ENCODE measurements at regions not wholly inside any gene's neighbourhood (a gene's known extent, or its start where the extent isn't known, plus 50 kb on each side); places are given as distances from the start of the nearest gene placed in this dataset.
A peak's percentile ranks its signal among the peaks of the same experiment; 100 is the strongest.

DNA sequence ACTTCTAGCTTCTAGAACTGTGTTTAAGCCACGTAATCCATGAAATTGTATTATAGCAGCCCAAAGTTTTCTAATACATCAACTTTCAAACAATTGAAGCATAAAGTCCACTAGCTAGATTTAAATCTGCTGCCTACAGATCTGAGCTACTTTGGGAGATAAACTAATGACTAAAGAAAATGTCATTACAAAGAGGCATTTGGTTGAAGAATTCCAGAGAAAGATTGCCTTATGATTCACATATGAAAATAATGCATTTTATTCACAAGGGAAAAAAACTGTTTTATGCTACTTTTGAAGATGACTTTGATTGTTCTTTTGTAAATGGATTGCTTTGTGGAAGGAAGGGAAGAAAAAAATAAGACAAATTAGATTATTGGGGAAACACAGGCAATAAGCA lies 124.1 kb upstream of the SLIT2 start:
- DNase-seq (no peak), ATAC-seq (no peak)
- intact Hi-C loops (cut with DNase I) = no loop called here

DNA sequence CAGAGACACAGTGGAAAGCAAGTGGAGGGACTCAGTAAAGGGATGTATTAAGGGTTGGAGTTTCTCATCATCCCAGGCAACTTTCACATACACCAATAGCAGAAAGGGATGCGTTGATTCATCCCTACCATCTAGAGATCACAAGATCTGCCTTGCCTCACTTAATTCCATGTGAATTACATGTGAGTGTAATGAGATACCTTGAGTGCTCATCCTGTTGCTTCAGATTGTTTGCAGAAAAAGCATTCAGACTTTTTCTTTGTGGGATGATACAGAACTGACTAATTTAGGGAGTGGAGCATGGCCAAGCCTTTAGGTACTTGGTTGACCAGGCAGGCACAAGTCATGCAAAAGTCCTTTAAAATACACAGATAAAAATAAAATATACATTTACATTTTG lies 124.8 kb upstream of the SLIT2 start:
- no peak for DNase-seq
- intact Hi-C loops (cut with DNase I) = no loop called here
- no peak for ATAC-seq

DNA sequence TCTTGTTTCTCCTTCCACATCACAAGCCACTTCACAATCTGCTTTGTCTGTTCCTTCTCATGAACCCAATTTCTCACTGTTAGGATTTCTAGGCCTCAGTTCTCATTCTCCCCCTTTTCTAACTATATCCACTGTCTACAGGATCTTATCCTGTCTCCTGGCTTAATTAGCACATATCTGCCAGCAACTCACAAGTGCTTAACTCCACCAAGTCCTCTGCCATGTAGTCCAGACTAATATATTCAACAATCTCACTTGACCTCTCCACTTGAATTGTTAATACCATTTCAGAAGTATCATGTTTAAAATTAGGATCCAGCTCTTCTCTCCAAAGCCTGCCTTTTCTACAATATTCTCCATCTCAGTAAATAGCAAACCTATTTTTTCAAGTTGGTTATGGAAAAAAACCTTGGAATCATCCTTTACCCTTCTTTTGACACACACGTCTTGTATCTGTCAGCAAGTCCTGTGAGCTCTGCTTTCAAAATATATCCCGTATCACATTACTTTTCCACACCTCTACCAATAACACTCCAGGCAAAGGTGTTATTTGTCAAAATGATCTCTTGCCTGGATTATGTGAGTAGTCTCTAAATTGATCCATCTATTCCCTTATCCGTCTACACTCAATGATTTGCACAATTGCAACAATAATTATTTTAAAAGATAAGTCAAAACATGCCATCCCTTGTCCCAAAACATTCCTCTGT lies 127.2 kb upstream of the SLIT2 start:
- intact Hi-C loops (cut with DNase I) = no loop called here
- DNase-seq (no peak), ATAC-seq (peak; percentile 73 to 78)

DNA sequence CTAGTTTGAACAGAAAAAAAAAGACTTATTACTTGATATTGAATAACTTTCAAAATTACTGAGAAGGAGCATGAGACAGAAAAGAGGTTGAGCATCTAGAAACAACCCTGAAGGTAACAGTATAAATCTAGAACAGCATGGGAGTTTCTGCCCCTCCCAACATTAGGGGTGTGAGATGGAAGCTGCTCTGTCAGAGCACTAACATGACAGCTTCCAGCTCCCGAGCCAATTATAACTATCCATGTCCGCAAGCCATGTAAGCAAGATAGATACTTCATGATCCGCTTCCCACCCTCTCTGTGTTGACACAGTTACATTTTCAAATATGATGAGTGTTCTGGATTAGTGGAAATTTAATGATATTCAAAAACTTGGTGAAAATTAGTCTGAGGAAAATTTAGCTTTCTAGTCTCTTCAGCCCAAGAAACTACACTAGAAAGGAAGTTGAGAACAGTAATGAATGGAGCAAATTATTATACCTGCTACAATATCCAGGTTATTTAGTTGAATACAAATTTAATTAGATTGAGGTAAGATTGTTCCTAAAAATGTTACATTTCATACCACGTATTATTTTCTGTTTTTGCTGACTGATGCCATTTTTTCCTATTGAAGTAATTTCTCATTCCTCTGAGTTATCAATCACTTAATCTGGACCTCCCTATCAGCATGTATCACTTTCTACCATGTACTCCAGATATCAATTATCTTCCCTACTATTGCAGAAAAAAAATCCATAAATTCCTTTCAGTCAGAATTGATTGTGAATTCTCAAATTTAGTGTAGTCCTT lies 129.3 kb upstream of the SLIT2 start:
- intact Hi-C loops (cut with DNase I) = no loop called here
- ATAC-seq = peak in 1 of 2 donors; percentile 59
- DNase-seq = no peak

DNA sequence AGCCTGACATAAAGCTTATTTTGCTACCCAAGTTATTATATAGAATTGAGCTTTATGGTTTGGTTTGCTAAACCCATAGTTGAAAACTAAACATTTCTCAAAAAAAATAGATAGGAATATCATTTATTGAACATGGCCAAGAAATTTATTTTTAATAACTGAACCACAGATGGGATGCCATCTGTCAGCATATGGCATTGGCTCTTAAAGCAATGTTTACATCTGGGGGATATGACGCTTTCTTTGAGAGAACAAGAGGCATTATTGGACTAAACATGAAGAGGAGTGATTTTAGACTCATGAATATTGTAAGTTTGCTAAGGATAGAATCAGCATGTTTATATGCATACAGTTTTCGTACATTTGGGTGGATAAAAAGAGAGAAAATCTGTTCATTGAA lies 132.6 kb upstream of the SLIT2 start:
- no peak for ATAC-seq
- intact Hi-C loops (cut with DNase I) = no loop called here
- no peak for DNase-seq

DNA sequence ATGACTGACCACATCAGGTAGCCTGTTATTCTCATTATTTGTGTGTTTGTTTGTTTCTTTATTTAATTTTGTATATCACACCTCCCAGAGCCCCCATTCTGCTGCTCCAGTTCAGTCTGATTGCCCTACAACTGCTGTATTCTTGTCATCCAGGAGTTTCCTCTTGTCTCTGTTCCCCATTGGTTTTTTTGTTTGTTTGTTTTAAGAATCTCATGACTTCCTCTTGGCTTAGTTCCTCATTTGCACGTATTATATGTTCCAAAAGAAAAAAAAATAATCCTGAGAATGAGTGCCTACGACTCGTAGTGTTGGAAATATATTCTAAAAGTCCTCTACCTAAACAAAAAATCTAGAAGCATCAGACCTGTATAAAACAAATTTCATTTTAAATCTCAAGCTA lies 142.3 kb upstream of the SLIT2 start:
- DNase-seq (no peak), ATAC-seq (no peak)
- intact Hi-C loops (cut with DNase I) = no loop called here

DNA sequence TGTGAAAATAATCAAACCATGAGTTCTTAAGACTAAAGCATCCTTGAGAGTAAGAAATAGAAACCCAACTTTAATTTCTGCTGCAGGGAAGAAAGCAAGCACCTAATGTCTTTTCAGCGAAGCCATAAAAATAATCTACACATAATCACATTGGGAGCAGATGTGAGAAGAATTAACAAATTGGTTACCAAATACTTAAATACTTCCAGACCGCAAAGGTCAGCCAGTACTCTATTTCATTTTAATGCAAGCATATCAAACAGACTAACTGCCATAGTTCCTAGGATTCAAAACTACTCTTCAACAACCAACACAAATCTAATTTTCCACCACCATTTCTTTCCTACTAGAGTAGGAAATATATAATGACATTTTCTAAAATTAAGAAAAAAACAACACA lies 144.8 kb upstream of the SLIT2 start:
- ATAC-seq (no peak), DNase-seq (no peak)
- intact Hi-C loops (cut with DNase I) = no loop called here

DNA sequence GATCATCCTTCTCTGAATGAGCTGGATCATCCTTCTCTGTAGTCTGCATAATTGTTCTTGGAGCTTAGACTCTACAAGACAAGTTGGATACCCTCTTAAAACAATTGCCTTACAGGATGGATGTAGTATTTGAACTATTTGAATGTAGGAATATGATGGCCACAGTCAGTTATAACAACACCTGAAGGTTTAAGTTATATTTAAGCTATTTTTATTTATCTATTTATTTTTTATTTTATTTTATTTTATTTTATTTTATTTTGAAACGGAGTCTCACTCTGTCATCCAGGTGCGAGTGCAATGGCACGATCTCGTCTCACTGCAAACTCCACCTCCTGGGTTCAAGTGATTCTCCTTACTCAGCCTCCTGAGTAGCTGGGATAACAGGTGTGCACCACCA lies 149.9 kb upstream of the SLIT2 start:
- ATAC-seq (no peak), DNase-seq (no peak)
- intact Hi-C loops (cut with DNase I) = no loop called here

DNA sequence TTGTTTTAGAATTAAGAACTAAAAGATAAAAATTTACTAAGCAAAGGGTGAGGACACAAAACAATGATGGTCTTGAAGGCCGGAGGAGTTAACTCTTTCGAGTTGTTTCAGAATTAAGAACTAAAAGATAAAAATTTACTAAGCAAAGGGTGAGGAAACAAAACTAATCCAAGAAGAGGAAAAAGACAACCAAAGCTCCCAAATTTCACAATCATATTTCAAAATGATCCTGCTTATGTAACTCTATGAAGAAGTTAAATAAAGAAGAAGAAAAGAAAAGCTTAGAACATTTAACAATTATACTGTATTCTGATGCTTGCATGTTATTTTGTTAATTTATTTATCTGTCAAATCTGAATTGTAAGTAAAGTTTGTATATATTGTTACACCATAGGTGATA lies 154.8 kb upstream of the SLIT2 start:
- ATAC-seq (no peak), DNase-seq (no peak)
- intact Hi-C loops (cut with DNase I) = no loop called here

DNA sequence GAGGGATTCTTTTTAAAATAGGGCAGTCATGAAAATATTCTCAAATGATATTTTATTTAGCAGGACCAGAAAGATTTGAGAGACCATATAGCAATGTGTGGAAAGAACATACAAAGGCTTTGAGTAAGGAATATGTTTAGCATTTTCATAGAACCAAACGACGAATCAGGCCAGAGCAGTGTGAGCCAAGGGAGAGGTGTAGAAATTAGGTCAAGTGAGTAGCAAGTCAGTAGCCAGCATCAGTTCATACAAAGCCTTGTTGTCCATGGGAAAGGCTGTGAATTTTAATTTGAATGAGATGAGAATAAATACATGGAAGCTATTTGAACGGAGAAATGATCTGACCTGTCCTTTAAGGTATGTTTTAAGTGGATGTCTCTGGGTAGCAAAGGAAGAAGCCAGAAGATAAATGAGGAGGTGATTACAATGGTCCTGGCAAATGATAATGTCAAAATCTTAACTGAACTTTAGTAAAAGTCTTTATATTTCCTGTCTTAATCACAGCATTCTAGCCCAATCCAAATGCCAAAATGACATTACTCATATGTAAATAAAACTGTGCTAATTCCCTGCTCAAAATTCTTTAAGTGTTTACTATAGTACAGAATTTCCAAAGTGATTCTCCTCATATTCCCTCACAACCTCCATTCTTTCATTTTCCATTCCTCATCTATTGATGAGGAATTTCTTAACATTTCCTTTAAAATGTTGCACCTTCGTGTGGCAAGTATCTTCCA lies 155.7 kb upstream of the SLIT2 start:
- no peak for ATAC-seq
- no peak for DNase-seq
- intact Hi-C loops (cut with DNase I) = no loop called here

DNA sequence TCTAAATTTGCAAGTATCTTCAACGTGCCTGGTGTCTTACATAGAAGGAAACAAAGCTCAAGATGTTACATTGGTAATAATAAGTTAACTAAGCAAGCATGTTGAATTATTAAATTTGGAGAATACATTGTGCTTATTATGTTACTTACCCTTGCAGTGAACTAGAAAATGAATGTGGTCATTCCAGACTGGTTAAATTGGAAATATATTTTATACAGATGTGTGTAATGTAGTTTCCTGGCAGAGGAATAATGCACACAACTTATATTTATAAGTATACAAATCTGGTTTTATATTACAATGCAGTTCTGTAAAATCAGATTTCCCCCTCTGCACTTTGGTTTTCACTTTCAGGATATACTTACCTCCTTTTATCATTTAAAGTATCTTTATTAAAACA lies 159.9 kb upstream of the SLIT2 start:
- intact Hi-C loops (cut with DNase I) = no loop called here
- ATAC-seq = no peak

DNA sequence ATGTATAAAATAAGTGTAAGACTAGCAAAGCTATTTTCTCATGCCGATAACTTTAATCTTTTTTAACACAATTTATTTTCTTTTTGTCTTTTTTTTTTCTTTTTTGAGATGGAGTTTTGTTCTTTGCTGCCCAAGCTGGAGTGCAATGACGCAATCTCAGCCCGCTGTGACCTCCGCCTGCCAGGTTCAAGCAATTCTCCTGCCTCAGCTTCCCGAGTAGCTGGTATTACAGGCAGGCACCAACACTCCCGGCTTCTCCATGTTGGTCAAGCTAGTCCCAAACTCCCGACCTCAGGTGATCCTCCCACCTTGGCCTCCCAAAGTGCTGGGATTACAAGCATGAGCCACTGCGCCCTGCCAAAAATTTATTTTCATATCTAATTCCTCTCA lies 164.2 kb upstream of the SLIT2 start:
- intact Hi-C loops (cut with DNase I) = no loop called here
- DNase-seq (no peak), ATAC-seq (peak in 1 of 2 donors; percentile 29)

More for the DNA sequence above, 159.9 kb upstream of the SLIT2 start:
- no peak for DNase-seq

DNA sequence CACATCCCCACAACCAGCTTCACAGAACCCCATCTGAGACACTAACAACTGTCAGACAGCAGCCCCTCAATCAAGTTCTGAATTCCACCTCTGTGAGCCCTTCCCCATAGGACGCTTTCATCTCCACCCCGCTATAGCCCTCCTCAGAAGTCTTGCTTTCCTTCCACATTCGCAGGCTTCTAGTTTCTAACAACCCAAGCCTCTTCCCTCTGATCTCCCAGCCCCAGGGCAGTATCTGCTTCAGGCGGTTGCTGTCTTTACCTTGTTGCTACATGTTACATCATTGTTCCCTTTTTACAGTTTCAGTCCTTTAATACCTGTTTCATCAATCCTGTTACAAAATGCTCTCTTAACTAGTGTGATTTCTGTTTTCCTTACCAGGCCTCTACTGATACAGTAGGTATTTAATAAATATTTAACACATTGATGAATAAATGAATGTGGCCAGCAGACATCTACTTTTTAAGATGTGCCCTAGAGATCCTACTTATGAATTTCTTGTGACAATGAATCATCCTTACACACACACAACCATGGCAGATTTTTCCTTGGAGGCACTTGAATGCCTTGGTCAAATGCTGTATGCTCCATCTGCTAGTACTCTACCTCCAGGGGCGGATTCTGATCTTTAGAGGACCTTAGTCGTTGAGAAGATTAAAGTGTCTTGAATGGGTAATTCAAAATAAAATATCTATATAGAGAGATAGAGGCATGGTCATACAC lies 164.7 kb upstream of the SLIT2 start:
- DNase-seq (no peak), ATAC-seq (peak in 1 of 2 donors; percentile 14)

DNA sequence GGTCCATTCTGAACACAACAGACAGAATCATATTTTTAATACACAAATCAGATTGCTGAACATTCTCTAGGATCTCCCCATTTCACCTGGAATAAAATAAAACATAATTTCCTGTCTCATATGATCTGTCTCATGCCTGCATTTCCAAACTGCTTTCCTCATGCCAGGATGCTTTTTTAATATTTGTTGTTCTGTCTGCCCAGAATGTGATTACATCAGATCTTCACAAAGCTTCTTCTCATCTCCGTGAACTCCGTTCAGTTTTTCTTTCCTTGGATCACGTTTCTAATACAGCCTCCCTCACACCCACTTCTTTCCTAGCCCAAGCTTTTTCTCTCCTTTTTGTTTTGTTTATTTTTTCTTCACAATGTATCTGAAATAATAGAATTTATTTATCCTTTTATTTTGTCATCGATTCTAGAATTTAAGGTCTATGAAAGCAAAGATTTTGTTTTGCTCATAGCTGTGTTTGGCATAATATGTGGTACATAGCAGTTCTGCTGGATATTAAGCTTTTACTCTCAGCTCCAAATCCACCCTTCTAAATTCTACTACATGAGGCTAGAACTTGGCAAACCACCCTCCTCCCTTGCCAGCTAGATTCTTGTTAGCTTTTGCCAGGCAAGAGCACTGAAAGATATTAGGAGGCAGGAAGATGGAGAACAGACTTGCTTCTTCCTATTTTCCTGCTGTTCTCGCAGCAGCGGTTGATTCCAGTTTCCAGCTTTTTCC lies 165.5 kb upstream of the SLIT2 start:
- ATAC-seq = peak in 1 of 2 donors; percentile 56
- DNase-seq = no peak

More for the DNA sequence above, 164.7 kb upstream of the SLIT2 start:
- intact Hi-C loops (cut with DNase I) = no loop called here

DNA sequence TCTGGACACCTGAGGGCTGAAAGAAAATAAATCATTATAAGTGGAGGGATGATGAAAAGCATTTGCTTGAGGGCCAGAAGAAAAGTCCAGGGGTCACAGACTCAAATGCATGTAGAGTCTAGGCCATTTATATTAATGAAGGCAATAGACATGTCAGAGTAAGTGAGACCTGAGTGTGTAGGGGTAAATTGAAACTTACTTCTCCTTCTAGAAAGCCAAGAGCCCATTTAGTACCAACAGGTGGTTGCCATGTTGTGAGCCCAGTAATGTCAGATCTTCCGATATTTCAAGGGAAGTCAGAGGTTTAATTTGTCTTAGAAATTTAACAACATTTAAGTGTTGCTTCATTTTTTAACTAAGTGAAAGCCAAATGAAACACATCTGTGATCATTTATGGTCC lies 166.1 kb upstream of the SLIT2 start:
- intact Hi-C loops (cut with DNase I) = no loop called here
- DNase-seq (no peak), ATAC-seq (no peak)

More for the DNA sequence above, 165.5 kb upstream of the SLIT2 start:
- intact Hi-C loops (cut with DNase I) = no loop called here

DNA sequence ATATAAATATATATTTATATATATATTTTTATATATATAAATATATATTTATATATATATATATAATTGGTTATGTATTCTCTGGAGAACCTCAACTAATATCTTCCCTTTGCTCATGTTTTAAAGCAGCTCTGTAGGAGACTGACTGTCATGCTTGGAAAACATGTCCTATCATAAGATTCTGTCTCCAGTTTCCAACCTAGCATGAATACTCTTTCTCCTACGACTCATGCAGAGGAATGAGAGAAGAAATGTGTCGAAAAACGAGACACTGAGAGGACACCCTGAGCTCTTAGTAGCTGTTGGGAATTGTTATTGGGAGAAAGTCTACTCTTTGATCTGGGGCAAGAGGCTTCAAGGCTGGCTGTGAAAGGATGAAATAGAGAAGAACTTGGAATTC lies 166.5 kb upstream of the SLIT2 start:
- DNase-seq (no peak), ATAC-seq (no peak)
- intact Hi-C loops (cut with DNase I) = no loop called here

DNA sequence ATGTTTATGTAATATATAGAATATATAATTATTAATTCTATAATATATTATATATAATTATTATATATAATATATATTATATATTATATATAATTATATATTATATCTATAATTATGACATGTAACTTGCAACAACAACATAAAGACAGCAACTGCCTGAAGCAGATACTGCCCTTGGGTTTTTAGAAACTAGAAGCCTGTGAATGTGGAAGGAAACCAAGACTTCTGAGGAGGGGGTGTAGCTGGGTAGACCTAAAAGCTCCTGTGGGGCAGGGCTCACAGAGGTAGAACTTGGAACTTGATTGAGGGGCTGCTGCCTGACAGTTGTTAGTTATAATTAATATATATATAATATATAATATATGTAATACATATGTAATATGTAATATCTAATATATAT lies 167.2 kb upstream of the SLIT2 start:
- intact Hi-C loops (cut with DNase I) = no loop called here
- no peak for DNase-seq
- ATAC-seq = no peak

DNA sequence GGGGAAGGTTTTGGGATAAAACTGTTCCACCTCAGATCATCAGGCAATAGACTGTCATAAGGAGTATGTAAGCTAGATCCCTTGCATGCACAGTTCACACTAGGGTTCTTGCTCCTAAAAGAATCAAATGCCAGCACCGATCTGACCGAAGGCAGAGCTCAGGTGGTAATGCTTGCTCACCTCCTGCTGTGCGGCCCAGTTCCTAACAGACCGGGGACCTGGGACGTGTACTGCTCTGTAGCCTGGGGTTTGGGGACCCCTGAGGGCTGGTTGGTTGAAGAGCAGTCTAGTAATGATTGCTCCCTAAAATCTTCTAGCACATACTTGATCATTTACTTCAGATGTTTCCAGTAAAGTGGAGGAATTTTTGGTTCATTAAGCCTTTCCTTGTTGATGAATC lies 173.1 kb upstream of the SLIT2 start:
- ATAC-seq (no peak), DNase-seq (no peak)
- intact Hi-C loops (cut with DNase I) = no loop called here

DNA sequence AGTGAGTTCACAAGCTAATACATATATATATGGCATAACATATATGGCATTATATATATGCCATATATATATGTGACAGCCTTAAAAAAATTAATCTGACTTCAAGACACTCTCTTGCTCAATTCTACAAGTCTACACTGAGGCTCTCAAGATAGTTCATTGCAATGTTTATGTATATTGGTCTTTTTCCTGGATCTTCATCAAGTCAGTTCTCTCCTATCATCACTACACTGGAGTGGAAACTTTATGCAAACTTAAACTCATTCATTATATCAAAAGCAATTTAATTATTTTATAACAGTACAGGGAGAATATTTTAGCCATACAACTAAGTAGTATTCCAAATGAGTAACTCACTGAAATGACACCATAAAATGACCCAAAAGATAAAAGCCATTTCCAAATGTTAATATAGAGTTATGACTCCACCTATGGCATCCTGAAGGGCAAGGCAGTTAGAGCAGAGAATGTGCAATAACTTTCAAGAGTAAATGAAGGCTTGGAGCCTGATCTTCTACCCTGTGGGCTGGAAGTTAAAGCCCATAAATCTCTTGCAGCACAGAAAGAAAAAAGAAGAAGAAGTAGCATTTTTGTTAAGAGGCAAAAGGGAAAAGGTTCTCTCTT lies 176.3 kb upstream of the SLIT2 start:
- DNase-seq (no peak), ATAC-seq (no peak)
- intact Hi-C loops (cut with DNase I) = no loop called here
